MCF 10A (cell line): ENCODE measurements at regions not wholly inside any gene's neighbourhood (a gene's known extent, or its start where the extent isn't known, plus 50 kb on each side); places are given as distances from the start of the nearest gene placed in this dataset.

Source experiments
- BruUV-seq: library from RNA; stranded (reverse); fragments of 400-500 nt; replicated peaks from 2 replicates; lab custom pipeline; 2021; lab: Mats Ljungman, UMichigan
- CTCF ChIA-PET: fragments of 300-600 bp; sonication (Branson Sonifier 250); formaldehyde crosslinking; extraction: SDS; loops from one replicate; lab custom pipeline; 2021; ENCODE audit warnings: antibody characterized with exemption, inconsistent platforms; lab: Yijun Ruan, JAX
- POLR2A ChIA-PET: fragments of 300-600, 350-650 bp; sonication (Branson Sonifier 250); formaldehyde crosslinking; extraction: SDS; loops from one replicate; lab custom pipeline; 2020; ENCODE audit warnings: antibody characterized with exemption, inconsistent platforms; lab: Yijun Ruan, JAX
- DNase-seq: peaks from one replicate; pipeline ENCODE4 v3.0.0-alpha.2; 2018; ENCODE audit not compliant: unreplicated experiment
- H3K27ac Mint-ChIP-seq: one replicate; pipeline ENCODE4 v1.8.0; 2022; ENCODE audit warnings: mild to moderate bottlenecking, low read depth, mixed read lengths; ENCODE audit not compliant: unreplicated experiment
- H3K27me3 Mint-ChIP-seq: one replicate; pipeline ENCODE4 v1.8.0; 2022; ENCODE audit warnings: mixed read lengths; ENCODE audit not compliant: insufficient read depth, unreplicated experiment
- H3K36me3 Mint-ChIP-seq: one replicate; pipeline ENCODE4 v1.8.0; 2022; ENCODE audit warnings: mild to moderate bottlenecking, moderate library complexity, mixed read lengths; ENCODE audit not compliant: insufficient read depth, unreplicated experiment
- H3K4me1 Mint-ChIP-seq: one replicate; pipeline ENCODE4 v1.8.0; 2022; ENCODE audit warnings: mixed read lengths; ENCODE audit not compliant: insufficient read depth, unreplicated experiment
- H3K4me3 Mint-ChIP-seq: one replicate; pipeline ENCODE4 v1.8.0; 2022; ENCODE audit warnings: mild to moderate bottlenecking, moderate library complexity, mixed read lengths; ENCODE audit not compliant: unreplicated experiment
- H3K9me3 Mint-ChIP-seq: one replicate; pipeline ENCODE4 v1.8.0; 2022; ENCODE audit warnings: mixed read lengths; ENCODE audit not compliant: unreplicated experiment
- CTCF ChIP-seq: fragments of 200-600 bp; IDR thresholded peaks from one replicate; pipeline ENCODE4 v1.8.0; 2022; ENCODE audit warnings: antibody characterized with exemption, mild to moderate bottlenecking; ENCODE audit not compliant: unreplicated experiment
- intact Hi-C: fragments of 100-400 bp; cut with micrococcal nuclease; formaldehyde crosslinking; loops from 2 replicates; pipeline ENCODE4 v1.14.1; 2022

GRCh38 chr3:141682007-141682406 is 56.1 kb upstream of the RNF7 start:
- peaks cover 7% of the 10 kb centered on the region for H3K9me3 Mint-ChIP-seq
- H3K27me3 Mint-ChIP-seq = no peaks in the 10 kb centered on the region
- no peak for TF ChIP-seq CTCF
- intact Hi-C loops = no loop called here
- no peak for DNase-seq
- no peak overlapping the region for H3K4me3 Mint-ChIP-seq
- no peaks in the 10 kb centered on the region for H3K36me3 Mint-ChIP-seq
- H3K4me1 Mint-ChIP-seq = peaks cover 15% of the 10 kb centered on the region
- CTCF ChIA-PET = no interaction called here
- H3K27ac Mint-ChIP-seq = no peak overlapping the region
- POLR2A ChIA-PET = no interaction called here
- BruUV-seq = no TSS peak

GRCh38 chr3:141682921-141683320 is 55.2 kb upstream of the RNF7 start:
- Mint-ChIP-seq H3K36me3 (no peaks in the 10 kb centered on the region), H3K9me3 (peaks cover 7% of the 10 kb centered on the region), H3K4me1 (peaks cover 16% of the 10 kb centered on the region), H3K4me3 (no peak overlapping the region), H3K27ac (no peak overlapping the region), H3K27me3 (no peaks in the 10 kb centered on the region)
- CTCF ChIA-PET = interaction anchor here (0.6 kb wide), 1 partner anchor 349 kb away, joined by 3 read pairs; no protein-coding TSS in a partner anchor
- intact Hi-C loops = no loop called here
- no peak for DNase-seq
- no peak for TF ChIP-seq CTCF
- BruUV-seq = no TSS peak
- POLR2A ChIA-PET = no interaction called here

GRCh38 chr3:141684758-141685157 is 53.3 kb upstream of the RNF7 start:
- H3K4me3 Mint-ChIP-seq = no peak overlapping the region
- H3K27me3 Mint-ChIP-seq = no peaks in the 10 kb centered on the region
- peaks cover 16% of the 10 kb centered on the region for H3K4me1 Mint-ChIP-seq
- H3K27ac Mint-ChIP-seq = no peak overlapping the region
- ChIA-PET POLR2A (no interaction called here), CTCF (no interaction called here)
- intact Hi-C loops = no loop called here
- peaks cover 3% of the 10 kb centered on the region for H3K9me3 Mint-ChIP-seq
- no TSS peak for BruUV-seq
- no peaks in the 10 kb centered on the region for H3K36me3 Mint-ChIP-seq
- no peak for DNase-seq
- no peak for TF ChIP-seq CTCF

GRCh38 chr3:141686466-141687291 is 51.4 kb upstream of the RNF7 start:
- peaks cover 12% of the 10 kb centered on the region for H3K4me1 Mint-ChIP-seq
- H3K4me3 Mint-ChIP-seq = peak overlapping the region; percentile 70
- no peaks in the 10 kb centered on the region for H3K9me3 Mint-ChIP-seq
- no peaks in the 10 kb centered on the region for H3K27me3 Mint-ChIP-seq
- CTCF ChIA-PET = interaction anchor here (0.6 to 0.7 kb wide), 2 partner anchors 91 to 96 kb away, joined by 3 to 4 read pairs; no protein-coding TSS in a partner anchor
- H3K36me3 Mint-ChIP-seq = no peaks in the 10 kb centered on the region
- peak overlapping the region; percentile 89 for H3K27ac Mint-ChIP-seq
- POLR2A ChIA-PET = interaction anchor here (0.6 to 0.7 kb wide), 3 partner anchors 13 to 58 kb away, joined by 3 read pairs; no protein-coding TSS in a partner anchor
- intact Hi-C loops = no loop called here
- BruUV-seq = no TSS peak
- TF ChIP-seq CTCF = no peak
- DNase-seq = peak; percentile 66
